ENCODE measurements at regions not wholly inside any gene's neighbourhood (a gene's known extent, or its start where the extent isn't known, plus 50 kb on each side); places are given as distances from the start of the nearest gene placed in this dataset.

- no peaks in the 10 kb centered on the region for H3K36me3 ChIP-seq (ENCODE audit: control insufficient read depth in 4 of 4, insufficient read depth in 3 of 4, low read depth in 1 of 4, low read length in 3 of 4)
- DNase-seq (ENCODE audit: low spot score) = no peak
- TF ChIP-seq SP1 (IDR thresholded peaks at IDR 0.05) (no peak), HNF4G (IDR thresholded peaks at IDR 0.05) (no peak), RXRA (IDR thresholded peaks at IDR 0.05) (no peak), ZBTB33 (IDR thresholded peaks at IDR 0.05) (no peak), YY1 (IDR thresholded peaks at IDR 0.05) (no peak), EGR1 (IDR thresholded peaks at IDR 0.05; ENCODE audit: low read depth in 2 of 2) (no peak), RAD21 (IDR thresholded peaks at IDR 0.05) (no peak), ATF3 (IDR thresholded peaks at IDR 0.05) (no peak), FOXA1 (IDR thresholded peaks at IDR 0.05) (no peak), MAX (IDR thresholded peaks at IDR 0.05) (no peak), JUND (IDR thresholded peaks at IDR 0.05) (no peak), TAF1 (conservative IDR thresholded peaks at IDR 0.05) (no peak), REST (IDR thresholded peaks at IDR 0.05) (no peak), GABPA (IDR thresholded peaks at IDR 0.05 in 1 of 2, conservative IDR thresholded peaks at IDR 0.05 in 1 of 2) (no peak), HNF4A (conservative IDR thresholded peaks at IDR 0.05) (no peak), FOXA2 (IDR thresholded peaks at IDR 0.05) (no peak), NR2F2 (IDR thresholded peaks at IDR 0.05) (no peak), CTCF (IDR thresholded peaks at IDR 0.05; ENCODE audit: low read depth, low read length, missing input control) (no peak)
- H3K4me3 ChIP-seq (ENCODE audit: low read depth in 1 of 3, low read length in 3 of 3) = no peak overlapping the region
- H3K9me3 ChIP-seq (ENCODE audit: control insufficient read depth in 4 of 4, low read length in 3 of 4) = no peaks in the 10 kb centered on the region
- no peak overlapping the region for H3K27ac ChIP-seq (ENCODE audit: low read depth in 1 of 2, low read length in 2 of 2)
- WGBS = 97% methylated on average over 5 of the region's 5 CpGs
- H3K9ac ChIP-seq (ENCODE audit: low read depth in 1 of 2, low read length in 2 of 2) = no peak overlapping the region
- peaks cover 6 to 21% (median 11%) of the 10 kb centered on the region in 4 donors for H3K4me1 ChIP-seq (ENCODE audit: control insufficient read depth in 4 of 4, insufficient read depth in 4 of 4, low read length in 3 of 4)
- H3K27me3 ChIP-seq (ENCODE audit: control insufficient read depth in 4 of 4, insufficient read depth in 4 of 4, low read length in 3 of 4) = no peaks in the 10 kb centered on the region
Observed at GRCh38 chr21:38953516-38953915, 147.8 kb downstream of the ETS2 start.
